LNCaP clone FGC (cell line): ENCODE measurements at regions not wholly inside any gene's neighbourhood (a gene's known extent, or its start where the extent isn't known, plus 50 kb on each side); places are given as distances from the start of the nearest gene placed in this dataset.
"Not testable (repeated sequence)": the region's sequence is repeated elsewhere in the genome, so short reads cannot be mapped to it uniquely, and the experiment has no call there.

Source experiments
- DNase-seq: peaks from one replicate; pipeline ENCODE4 v3.0.0-alpha.2; 2011; ENCODE audit warnings: low read depth
- H3K4me3 ChIP-seq: 2 replicates; pipeline ENCODE4 v1.5.1; 2011; ENCODE audit warnings: mild to moderate bottlenecking, low read depth, low read length, control low read depth
- CTCF ChIP-seq: IDR thresholded peaks from 2 replicates; pipeline ENCODE4 v1.5.1; 2012; ENCODE audit warnings: mild to moderate bottlenecking; ENCODE audit not compliant: control insufficient read depth, insufficient read depth; ENCODE audit errors: extremely low read depth

- TF ChIP-seq CTCF = no peak
These were observed 299.8 kb downstream of the RPS29 start for GRCh38 chr14:49286257-49286983.

GRCh38 chr14:49280566-49280965, 305.6 kb downstream of the RPS29 start:
- TF ChIP-seq CTCF = no peak
- no peak for DNase-seq
- no peak overlapping the region for H3K4me3 ChIP-seq

More at GRCh38 chr14:49286257-49286983, 299.8 kb downstream of the RPS29 start:
- DNase-seq = no peak
- H3K4me3 ChIP-seq = no peak overlapping the region

- DNase-seq = no peak
- no peak for TF ChIP-seq CTCF
- no peak overlapping the region for H3K4me3 ChIP-seq
These were observed 335.7 kb downstream of the RPS29 start for GRCh38 chr14:49250517-49250916.

- H3K4me3 ChIP-seq = no peak overlapping the region
- no peak for TF ChIP-seq CTCF
- DNase-seq = no peak
These were observed 336.1 kb downstream of the RPS29 start for GRCh38 chr14:49250109-49250508.

- DNase-seq = no peak
- TF ChIP-seq CTCF = no peak
- no peak overlapping the region for H3K4me3 ChIP-seq
These were observed 337.2 kb downstream of the RPS29 start for GRCh38 chr14:49249022-49249421.

GRCh38 chr14:49243777-49244176, 342.4 kb downstream of the RPS29 start:
- H3K4me3 ChIP-seq = not testable (repeated sequence)

GRCh38 chr14:49240383-49240782, 345.8 kb downstream of the RPS29 start:
- DNase-seq = no peak
- TF ChIP-seq CTCF = no peak
- H3K4me3 ChIP-seq = no peak overlapping the region

More at GRCh38 chr14:49243777-49244176, 342.4 kb downstream of the RPS29 start:
- DNase-seq = not testable (repeated sequence)

GRCh38 chr14:49228552-49228951, 357.6 kb downstream of the RPS29 start:
- TF ChIP-seq CTCF = no peak
- no peak overlapping the region for H3K4me3 ChIP-seq
- no peak for DNase-seq
